Midbrain (tissue), 1 donor: ENCODE measurements at regions not wholly inside any gene's neighbourhood (a gene's known extent, or its start where the extent isn't known, plus 50 kb on each side); places are given as distances from the start of the nearest gene placed in this dataset.

ENCODE experiments used
- DNase-seq: peaks from one replicate; lab custom pipeline; 2025; lab: John Stamatoyannopoulos, UW

- no peak for DNase-seq
These were observed 98.5 kb upstream of the PPP2R2D start for GRCh38 chr10:131802156-131802915.

GRCh38 chr10:131802996-131803395 lies 97.8 kb upstream of the PPP2R2D start:
- no peak for DNase-seq

- DNase-seq = no peak
These were observed 96.9 kb upstream of the PPP2R2D start for GRCh38 chr10:131803860-131804425.

GRCh38 chr10:131804551-131805295 lies 96.1 kb upstream of the PPP2R2D start:
- DNase-seq = no peak

- DNase-seq = no peak
These were observed 95.1 kb upstream of the PPP2R2D start for GRCh38 chr10:131805696-131806095.

- DNase-seq = no peak
These were observed 94.7 kb upstream of the PPP2R2D start for GRCh38 chr10:131806146-131806545.

GRCh38 chr10:131806646-131807317 lies 94.0 kb upstream of the PPP2R2D start:
- DNase-seq = no peak

- no peak for DNase-seq
These were observed 92.4 kb upstream of the PPP2R2D start for GRCh38 chr10:131808370-131808930.

GRCh38 chr10:131810036-131810804 lies 90.6 kb upstream of the PPP2R2D start:
- no peak for DNase-seq

- no peak for DNase-seq
These were observed 89.8 kb upstream of the PPP2R2D start for GRCh38 chr10:131810805-131811629.

GRCh38 chr10:131811630-131812403 lies 89.0 kb upstream of the PPP2R2D start:
- no peak for DNase-seq

GRCh38 chr10:131812736-131813604 lies 87.8 kb upstream of the PPP2R2D start:
- DNase-seq = no peak

GRCh38 chr10:131814567-131815265 lies 86.1 kb upstream of the PPP2R2D start:
- DNase-seq = no peak

- no peak for DNase-seq
These were observed 85.3 kb upstream of the PPP2R2D start for GRCh38 chr10:131815266-131816156.

- DNase-seq = no peak
These were observed 84.5 kb upstream of the PPP2R2D start for GRCh38 chr10:131816157-131816775.

GRCh38 chr10:131816941-131817700 lies 83.7 kb upstream of the PPP2R2D start:
- no peak for DNase-seq
